HEK293 (cell line): ENCODE measurements at regions not wholly inside any gene's neighbourhood (a gene's known extent, or its start where the extent isn't known, plus 50 kb on each side); places are given as distances from the start of the nearest gene placed in this dataset.

Source experiments
- ATF2 ChIP-seq: fragments of 450-650 bp; formaldehyde crosslinking; IDR thresholded peaks from 2 replicates; pipeline ENCODE4 v1.5.1; 2016; ENCODE audit warnings: missing biosample characterization, missing genetic modification characterization, low read depth
- CTCF ChIP-seq: fragments of 450-650 bp; formaldehyde crosslinking; IDR thresholded peaks from 2 replicates; pipeline ENCODE4 v1.5.1; 2016; ENCODE audit warnings: missing biosample characterization, missing genetic modification characterization
- REST ChIP-seq: fragments of 450-650 bp; formaldehyde crosslinking; IDR thresholded peaks from 2 replicates; pipeline ENCODE4 v1.5.1; 2016; ENCODE audit warnings: missing biosample characterization, missing genetic modification characterization
- ZFP37 ChIP-seq: fragments of 450-650 bp; formaldehyde crosslinking; IDR thresholded peaks from 2 replicates; pipeline ENCODE4 v1.5.1; 2016; ENCODE audit warnings: missing biosample characterization, missing genetic modification characterization
- ZNF140 ChIP-seq: fragments of 450-650 bp; formaldehyde crosslinking; IDR thresholded peaks from 2 replicates; pipeline ENCODE4 v1.5.1; 2016; ENCODE audit warnings: missing biosample characterization, missing genetic modification characterization
- ZNF274 ChIP-seq, 2 experiments: fragments of 200-500 bp in 1 of 2; fragments of 450-650 bp in 1 of 2; sonication (Bioruptor generic) in 1 of 2; formaldehyde crosslinking in 1 of 2; IDR thresholded peaks; 2 replicates each; pipeline versions ENCODE4 v1.5.1 to v1.6.1; 2014 to 2016; ENCODE audit warnings: borderline replicate concordance in 1 of 2, inconsistent platforms in 1 of 2, low read length in 1 of 2, missing biosample characterization in 1 of 2, missing genetic modification characterization in 1 of 2
- ZNF549 ChIP-seq: fragments of 450-650 bp; IDR thresholded peaks from 2 replicates; pipeline ENCODE4 v1.5.1; 2018; ENCODE audit warnings: missing biosample characterization, missing genetic modification characterization, mild to moderate bottlenecking, inconsistent platforms, moderate library complexity
- ZNF792 ChIP-seq: fragments of 450-650 bp; formaldehyde crosslinking; IDR thresholded peaks from 2 replicates; pipeline ENCODE4 v1.5.1; 2016; ENCODE audit warnings: missing biosample characterization, missing genetic modification characterization
- TF ChIP-seq, protein P1 (sequence below): fragments of 450-650 bp; formaldehyde crosslinking; IDR thresholded peaks from 2 replicates; pipeline ENCODE4 v1.5.1; 2016; ENCODE audit warnings: missing biosample characterization, missing genetic modification characterization
- TF ChIP-seq, protein P2 (sequence below): fragments of 450-650 bp; formaldehyde crosslinking; IDR thresholded peaks from 2 replicates; pipeline ENCODE4 v1.5.1; 2016; ENCODE audit warnings: missing biosample characterization, missing genetic modification characterization, low read depth

GRCh38 chr12:9379023-9379742, 171.0 kb upstream of the PZP start:
- TF ChIP-seq REST, result no peak
- no peak for TF ChIP-seq CTCF
- no peak for TF ChIP-seq ZNF792 (tag by site-specific recombination)
- TF ChIP-seq ZNF140 (tag by site-specific recombination), result no peak
- no peak for TF ChIP-seq ZNF274 (IDR thresholded peaks at IDR 0.05; ENCODE audit: low read length)
- no peak for TF ChIP-seq ZNF274 (tag by site-specific recombination; IDR thresholded peaks at IDR 0.05; ENCODE audit: borderline replicate concordance)
- TF ChIP-seq ZNF549 (tag by site-specific recombination), result no peak
- TF ChIP-seq, protein P1, sequence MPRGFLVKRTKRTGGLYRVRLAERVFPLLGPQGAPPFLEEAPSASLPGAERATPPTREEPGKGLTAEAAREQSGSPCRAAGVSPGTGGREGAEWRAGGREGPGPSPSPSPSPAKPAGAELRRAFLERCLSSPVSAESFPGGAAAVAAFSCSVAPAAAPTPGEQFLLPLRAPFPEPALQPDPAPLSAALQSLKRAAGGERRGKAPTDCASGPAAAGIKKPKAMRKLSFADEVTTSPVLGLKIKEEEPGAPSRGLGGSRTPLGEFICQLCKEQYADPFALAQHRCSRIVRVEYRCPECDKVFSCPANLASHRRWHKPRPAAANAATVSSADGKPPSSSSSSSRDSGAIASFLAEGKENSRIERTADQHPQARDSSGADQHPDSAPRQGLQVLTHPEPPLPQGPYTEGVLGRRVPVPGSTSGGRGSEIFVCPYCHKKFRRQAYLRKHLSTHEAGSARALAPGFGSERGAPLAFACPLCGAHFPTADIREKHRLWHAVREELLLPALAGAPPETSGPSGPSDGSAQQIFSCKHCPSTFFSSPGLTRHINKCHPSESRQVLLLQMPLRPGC (tag by site-specific recombination), result no peak
- TF ChIP-seq, protein P2, sequence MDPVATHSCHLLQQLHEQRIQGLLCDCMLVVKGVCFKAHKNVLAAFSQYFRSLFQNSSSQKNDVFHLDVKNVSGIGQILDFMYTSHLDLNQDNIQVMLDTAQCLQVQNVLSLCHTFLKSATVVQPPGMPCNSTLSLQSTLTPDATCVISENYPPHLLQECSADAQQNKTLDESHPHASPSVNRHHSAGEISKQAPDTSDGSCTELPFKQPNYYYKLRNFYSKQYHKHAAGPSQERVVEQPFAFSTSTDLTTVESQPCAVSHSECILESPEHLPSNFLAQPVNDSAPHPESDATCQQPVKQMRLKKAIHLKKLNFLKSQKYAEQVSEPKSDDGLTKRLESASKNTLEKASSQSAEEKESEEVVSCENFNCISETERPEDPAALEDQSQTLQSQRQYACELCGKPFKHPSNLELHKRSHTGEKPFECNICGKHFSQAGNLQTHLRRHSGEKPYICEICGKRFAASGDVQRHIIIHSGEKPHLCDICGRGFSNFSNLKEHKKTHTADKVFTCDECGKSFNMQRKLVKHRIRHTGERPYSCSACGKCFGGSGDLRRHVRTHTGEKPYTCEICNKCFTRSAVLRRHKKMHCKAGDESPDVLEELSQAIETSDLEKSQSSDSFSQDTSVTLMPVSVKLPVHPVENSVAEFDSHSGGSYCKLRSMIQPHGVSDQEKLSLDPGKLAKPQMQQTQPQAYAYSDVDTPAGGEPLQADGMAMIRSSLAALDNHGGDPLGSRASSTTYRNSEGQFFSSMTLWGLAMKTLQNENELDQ (tag by site-specific recombination), result no peak
- no peak for TF ChIP-seq ATF2 (tag by site-specific recombination)
- TF ChIP-seq ZFP37 (tag by site-specific recombination), result no peak
